ENCODE measurements at regions not wholly inside any gene's neighbourhood (a gene's known extent, or its start where the extent isn't known, plus 50 kb on each side); places are given as distances from the start of the nearest gene placed in this dataset.
"Not testable (repeated sequence)": the region's sequence is repeated elsewhere in the genome, so short reads cannot be mapped to it uniquely, and the experiment has no call there.

DNA sequence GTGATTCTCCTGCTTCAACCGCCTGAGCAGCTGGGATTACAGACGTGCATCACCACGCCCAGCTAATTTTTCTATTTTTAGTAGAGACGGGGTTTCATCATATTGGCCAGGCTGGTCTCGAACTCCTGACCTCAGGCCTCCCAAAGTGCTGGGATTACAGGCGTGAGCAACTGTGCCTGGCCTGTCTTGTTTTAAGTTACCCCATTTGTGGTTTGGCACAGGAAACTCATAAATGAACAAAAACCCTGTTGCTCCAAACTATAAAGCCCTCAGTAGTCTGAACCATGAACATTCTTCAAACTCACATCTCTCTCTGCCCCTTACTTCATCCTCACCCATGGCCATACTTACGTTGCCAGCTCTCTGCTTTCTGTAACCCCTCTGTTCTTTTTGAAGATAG is 61.7 kb downstream of the RHOU start:
- not testable (repeated sequence) for DNase-seq (ENCODE audit: low spot score)

DNA sequence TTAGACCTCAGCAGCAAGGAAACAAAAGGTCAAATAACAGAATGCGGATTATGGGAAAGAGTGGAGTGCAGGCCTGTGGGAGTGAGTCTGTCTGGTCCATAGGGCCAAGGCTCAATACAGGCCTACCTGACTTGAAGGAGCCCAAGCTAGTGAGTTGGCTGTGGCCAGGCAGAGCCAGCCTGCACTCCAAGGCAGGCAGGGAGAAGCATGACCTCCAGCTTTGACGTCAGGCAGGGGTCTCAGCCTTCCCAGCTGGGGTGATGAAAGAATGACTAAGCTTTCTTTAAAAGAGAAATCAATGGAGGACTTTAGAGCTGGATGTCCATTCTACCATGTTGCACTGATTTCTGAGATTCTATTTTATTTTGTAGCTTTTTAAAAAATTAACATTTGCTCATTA is 62.8 kb downstream of the RHOU start:
- DNase-seq (ENCODE audit: low spot score): no peak

DNA sequence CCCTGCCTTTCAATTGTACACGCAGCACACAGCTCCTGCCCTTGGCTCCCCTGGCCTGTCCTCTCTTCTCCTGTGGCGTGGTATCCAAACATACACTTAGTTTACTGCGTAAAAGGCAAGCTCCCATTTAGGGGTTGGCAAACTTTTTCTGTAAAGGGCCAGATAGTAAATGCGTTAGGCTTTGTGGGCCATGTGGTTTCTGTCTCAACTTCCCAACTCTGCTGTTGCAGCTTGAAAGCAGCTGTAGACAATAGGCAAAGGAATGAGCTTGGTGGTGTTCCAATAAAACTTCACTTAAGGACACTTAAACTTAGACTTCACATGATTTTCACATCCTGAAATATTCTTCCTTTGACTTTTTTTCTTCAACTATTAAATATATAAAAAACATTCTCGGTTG is 63.3 kb downstream of the RHOU start:
- no peak for DNase-seq (ENCODE audit: low spot score)

GRCh38 chr1:228799924-228800323 is 64.6 kb downstream of the RHOU start:
- no peak for DNase-seq (ENCODE audit: low spot score)

DNA sequence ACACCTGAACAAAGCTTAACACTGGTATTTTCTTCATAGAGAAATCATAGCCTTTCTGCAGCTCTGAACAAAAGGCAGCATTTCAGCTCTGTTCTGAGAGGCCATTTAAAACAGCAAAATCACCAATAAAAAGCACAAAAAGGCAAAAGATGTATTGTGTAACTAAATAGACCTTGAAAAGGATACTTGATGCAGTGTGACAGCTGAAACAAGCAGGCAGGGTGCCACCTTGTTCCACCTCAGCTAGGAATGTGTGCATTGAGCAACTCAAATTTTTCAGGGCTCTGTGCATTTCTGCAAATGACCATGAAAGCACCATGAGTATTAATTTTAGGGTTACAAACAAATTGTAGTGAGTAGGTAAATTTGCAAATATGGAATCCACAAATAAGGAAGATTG is 65.8 kb downstream of the RHOU start:
- DNase-seq (ENCODE audit: low spot score): no peak

DNA sequence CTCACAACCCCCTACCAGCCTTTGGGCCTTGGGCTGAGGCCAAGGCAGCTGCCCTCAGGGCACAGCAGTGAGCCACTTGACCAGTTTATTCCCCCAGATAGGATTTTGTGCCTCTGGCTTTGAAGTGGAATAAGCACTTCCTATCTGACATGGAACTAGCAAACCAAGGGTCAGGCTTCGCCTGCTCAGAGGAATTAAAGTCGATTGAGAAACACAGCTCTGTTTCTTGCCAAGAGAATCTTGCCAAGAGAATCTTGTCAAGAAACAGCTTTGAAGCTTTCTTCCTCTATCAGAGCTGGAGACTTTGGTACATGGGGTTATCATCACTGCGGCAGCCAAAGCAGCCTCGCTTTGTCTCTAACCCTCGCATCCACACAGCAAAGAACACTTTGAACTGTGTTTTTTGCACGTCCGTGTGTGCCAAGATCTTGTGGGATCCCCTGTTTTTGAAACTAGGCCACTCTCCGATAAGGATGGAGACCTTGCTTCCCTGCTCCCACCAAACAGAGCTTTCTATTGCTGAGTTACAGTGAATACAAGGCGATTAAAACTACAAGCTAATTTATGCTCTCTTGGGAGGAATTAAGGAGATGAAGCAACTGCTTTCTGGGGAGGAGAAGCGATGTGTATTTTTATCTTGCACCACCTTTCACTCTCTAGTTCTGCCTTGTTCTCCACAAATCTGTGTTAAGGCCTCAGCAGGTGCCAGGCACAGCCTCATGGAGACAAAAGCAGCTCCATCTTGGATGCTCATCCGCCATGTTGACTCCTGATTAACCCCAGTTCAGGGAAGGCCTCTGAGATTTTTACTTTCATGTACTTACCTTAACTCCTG is 67.3 kb downstream of the RHOU start:
- DNase-seq (ENCODE audit: low spot score): peak; percentile 65

- DNase-seq (ENCODE audit: low spot score): no peak
Measured at GRCh38 chr1:228803421-228803820, 68.1 kb downstream of the RHOU start.

- DNase-seq (ENCODE audit: low spot score): no peak
Measured at GRCh38 chr1:228804173-228804572, 68.9 kb downstream of the RHOU start.

DNA sequence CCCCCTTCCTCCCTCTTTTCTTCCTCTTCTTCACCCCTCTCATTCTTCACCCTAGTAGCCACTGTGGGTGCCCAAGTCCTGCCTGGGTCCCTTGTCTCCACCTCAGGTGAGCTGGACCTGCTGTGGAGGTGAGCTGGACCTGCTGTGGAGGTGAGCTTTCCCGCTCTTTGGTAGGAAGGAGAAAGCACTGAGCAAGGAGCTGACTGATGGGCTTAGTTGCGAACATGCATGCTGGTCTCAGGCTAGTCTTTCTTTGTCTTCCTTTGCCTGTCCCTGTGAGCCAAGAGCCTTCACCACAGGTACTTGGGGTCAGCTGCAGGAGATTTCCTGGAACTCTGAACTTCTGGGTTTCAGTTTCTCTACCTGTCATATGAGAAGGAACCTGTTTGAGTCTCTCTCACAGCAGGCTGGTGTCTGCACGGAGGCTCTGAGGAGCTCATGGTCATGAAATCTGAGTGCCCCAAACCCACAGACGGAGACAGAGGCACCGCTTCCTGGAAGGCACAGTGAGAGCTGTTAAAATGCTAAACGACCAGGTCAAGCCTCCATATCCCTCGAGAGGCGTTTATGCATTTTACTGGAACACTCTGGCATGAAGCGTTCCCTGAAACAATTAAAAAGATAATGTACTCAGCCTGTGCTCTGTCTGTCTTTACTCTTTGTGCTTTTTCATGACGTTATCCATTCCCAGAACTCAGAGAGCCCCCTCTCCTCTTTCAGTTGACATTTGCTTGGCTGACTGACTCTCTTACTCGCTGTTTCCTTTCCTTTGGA is 69.5 kb downstream of the RHOU start:
- no peak for DNase-seq (ENCODE audit: low spot score)

GRCh38 chr1:228807904-228808605 is 72.8 kb downstream of the RHOU start:
- no peak for DNase-seq (ENCODE audit: low spot score)

GRCh38 chr1:228809621-228810394 is 74.5 kb downstream of the RHOU start:
- no peak for DNase-seq (ENCODE audit: low spot score)

DNA sequence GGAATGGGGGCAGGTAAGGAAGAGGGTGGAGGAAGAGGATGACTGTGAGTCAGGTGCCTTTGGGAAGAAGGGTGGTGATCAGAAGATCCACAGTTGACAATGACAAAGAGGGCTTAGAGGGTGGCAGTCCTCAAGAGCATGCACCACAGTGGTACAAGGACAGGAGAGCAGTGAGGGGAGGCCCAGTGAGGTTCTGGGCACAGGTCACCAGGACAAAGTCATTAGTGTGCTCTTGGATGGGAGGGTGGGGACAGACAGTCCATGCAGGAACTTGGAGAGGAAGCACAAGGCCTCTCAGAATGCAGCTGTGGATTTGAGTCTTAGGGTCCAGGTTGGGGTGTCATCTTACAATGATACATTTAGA is 75.1 kb downstream of the RHOU start:
- no peak for DNase-seq (ENCODE audit: low spot score)

DNA sequence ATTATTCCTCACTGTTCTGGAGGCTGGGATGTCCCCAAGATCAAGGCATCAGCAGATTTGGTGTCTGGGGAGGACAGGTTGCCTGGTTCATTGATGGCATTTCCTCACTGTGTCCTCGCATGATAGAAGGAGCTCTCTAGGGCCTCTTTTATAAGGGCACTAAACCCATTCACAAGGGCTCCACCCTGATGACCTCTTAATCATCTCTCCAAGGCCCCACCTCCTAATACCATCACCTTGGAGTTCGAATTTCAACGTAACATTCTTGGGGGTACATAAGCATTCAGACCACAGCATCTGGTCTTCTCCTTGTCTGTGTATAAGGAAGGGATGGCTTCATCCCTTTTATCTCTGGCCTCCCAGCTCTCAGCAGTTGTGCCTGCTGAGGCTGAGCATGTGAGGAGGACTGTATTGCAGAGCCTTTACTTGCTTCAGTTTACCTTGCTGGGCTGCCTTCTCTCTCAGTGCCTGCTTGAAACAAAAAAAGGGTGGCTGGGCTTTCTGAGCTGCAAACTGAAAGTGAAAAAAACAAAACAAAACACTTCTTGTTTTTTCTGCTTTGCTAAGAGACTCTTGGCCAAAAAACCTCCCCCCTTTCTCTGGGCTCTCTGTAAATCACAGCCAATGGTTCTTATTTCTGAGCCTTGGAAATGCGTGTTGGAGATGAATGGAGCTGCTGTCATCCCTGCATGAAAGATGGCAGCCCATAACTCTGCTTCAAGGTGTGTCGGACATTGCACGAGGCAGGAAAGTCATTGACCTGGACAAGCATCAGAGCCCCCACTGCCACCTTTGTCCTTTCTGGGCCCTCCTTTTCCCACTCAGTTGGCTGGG is 75.8 kb downstream of the RHOU start:
- DNase-seq (ENCODE audit: low spot score): no peak

- DNase-seq (ENCODE audit: low spot score): no peak
Measured at GRCh38 chr1:228811712-228812305, 76.5 kb downstream of the RHOU start.

DNA sequence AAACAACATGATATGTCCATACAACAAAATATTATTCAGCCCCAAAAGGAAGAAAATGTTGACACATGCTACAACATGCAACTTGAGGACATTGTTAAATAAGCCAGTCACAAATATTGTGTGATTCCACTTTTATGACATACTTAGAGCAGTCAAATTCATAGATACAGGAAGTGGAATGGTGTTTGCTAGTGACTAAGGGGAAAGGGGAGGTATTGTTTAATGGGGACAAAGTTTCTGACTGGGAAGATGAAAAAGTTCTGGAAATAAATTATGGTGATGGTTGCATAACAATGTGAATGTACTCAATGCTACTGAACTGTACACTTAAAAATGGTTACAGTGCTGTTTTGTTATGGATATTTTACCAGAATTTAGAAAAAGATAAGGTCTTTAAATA is 77.7 kb downstream of the RHOU start:
- DNase-seq (ENCODE audit: low spot score): no peak

GRCh38 chr1:228814176-228814575 is 78.9 kb downstream of the RHOU start:
- DNase-seq (ENCODE audit: low spot score): no peak

DNA sequence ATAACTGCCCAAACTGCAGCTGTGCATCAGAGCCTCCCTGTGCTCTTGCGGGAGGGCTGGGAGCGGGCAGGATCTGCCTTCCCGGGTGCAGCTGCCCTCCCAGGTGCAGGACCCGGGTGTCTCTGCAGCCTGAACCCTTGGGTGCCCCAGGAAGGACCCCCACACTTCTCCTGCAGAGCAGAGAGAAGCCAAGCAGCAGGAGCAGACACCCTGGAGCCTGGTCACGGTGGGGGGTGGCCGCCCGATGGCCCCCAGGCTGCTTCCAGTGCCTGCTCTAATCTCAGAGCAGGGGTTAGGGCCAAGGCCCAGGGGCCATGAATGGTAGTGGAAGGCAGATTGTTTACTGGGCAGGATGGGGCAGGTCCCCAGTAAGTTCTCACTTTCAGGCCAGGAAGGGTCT is 83.0 kb downstream of the RHOU start:
- no peak for DNase-seq (ENCODE audit: low spot score)

- DNase-seq (ENCODE audit: low spot score): no peak
Measured at GRCh38 chr1:228818928-228819630, 83.8 kb downstream of the RHOU start.

DNA sequence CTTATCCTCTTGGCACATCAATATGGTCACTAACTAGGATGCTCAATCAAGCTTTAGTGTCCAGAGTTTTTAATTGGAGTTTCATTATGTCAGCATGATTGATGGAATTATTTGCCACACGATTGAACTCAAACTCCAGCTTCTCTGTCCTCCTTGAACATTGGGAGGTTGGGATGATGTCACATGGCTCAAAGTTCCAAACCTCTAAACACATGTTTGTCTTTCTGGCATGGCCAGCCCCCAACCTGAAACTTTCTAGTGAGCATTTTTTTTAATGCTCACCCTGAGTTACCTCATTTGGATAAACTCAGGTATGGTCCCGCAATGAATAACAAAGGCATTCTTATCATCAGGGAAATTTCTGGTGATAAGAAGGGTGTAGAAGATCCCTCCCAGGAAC is 86.0 kb downstream of the RHOU start:
- no peak for DNase-seq (ENCODE audit: low spot score)

DNA sequence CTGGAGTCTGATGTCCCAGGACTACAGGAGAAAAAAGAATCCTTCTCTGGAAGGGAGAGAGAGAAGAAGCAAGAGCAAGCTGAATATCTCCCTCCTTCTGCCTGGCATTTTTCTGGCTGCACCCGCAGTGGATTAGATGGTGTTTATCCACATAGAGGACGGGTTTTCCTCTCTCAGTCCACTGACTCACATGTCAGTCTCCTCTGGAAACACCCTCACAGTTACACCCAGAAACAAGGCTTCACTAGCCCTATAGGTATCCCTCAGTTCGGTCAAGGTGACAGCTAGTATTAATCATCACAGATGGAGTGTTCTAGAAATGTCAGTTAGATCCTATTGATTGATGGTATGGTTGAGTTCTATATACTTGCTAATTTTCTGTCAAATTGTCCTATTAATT is 87.9 kb downstream of the RHOU start:
- no peak for DNase-seq (ENCODE audit: low spot score)
